Osteocyte (in vitro differentiated cells): ENCODE measurements at regions not wholly inside any gene's neighbourhood (a gene's known extent, or its start where the extent isn't known, plus 50 kb on each side); places are given as distances from the start of the nearest gene placed in this dataset.

ENCODE experiments used
- DNase-seq: peaks from one replicate; pipeline ENCODE4 v3.0.0; 2021; ENCODE audit warnings: mixed read lengths; ENCODE audit not compliant: unreplicated experiment; ENCODE audit errors: extremely low spot score
- H3K27ac Mint-ChIP-seq: one replicate; pipeline ENCODE4 v1.8.0; 2021; ENCODE audit warnings: mild to moderate bottlenecking, mixed read lengths; ENCODE audit not compliant: unreplicated experiment
- H3K27me3 Mint-ChIP-seq: one replicate; pipeline ENCODE4 v1.8.0; 2021; ENCODE audit warnings: mixed read lengths; ENCODE audit not compliant: unreplicated experiment
- H3K36me3 Mint-ChIP-seq: one replicate; pipeline ENCODE4 v1.8.0; 2021; ENCODE audit warnings: mixed read lengths; ENCODE audit not compliant: unreplicated experiment
- H3K4me1 Mint-ChIP-seq: one replicate; pipeline ENCODE4 v1.8.0; 2021; ENCODE audit warnings: mixed read lengths; ENCODE audit not compliant: unreplicated experiment
- H3K4me3 Mint-ChIP-seq: one replicate; pipeline ENCODE4 v1.8.0; 2021; ENCODE audit warnings: mild to moderate bottlenecking, moderate library complexity, mixed read lengths; ENCODE audit not compliant: unreplicated experiment
- H3K9me3 Mint-ChIP-seq: one replicate; pipeline ENCODE4 v1.8.0; 2021; ENCODE audit warnings: mixed read lengths; ENCODE audit not compliant: unreplicated experiment
- CTCF ChIP-seq: fragments of 200-600 bp; sonication (generic); IDR thresholded peaks from 2 replicates; pipeline ENCODE4 v1.5.0; 2021; ENCODE audit warnings: antibody characterized with exemption, mild to moderate bottlenecking, moderate library complexity

DNA sequence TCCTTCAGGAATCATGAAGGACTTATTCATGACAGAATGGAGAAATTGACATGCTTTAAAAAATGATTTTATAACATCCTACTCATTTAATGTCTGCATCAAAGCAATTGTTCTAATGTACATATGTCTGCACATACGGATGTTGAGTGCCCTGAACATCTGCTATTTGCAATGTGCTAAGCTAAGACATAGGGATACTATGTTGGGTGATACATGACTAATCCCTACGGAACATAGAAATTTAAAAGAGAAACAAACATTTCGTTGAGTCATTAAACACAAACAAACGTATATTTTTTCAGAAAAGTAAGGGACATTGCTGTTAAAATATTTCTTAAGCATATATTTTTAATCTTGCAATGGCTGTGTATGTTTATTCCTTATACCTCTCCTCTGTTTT is 686.5 kb upstream of the ADAMTS16 start:
- H3K27ac Mint-ChIP-seq, result no peak overlapping the region
- peaks cover 1% of the 10 kb centered on the region for H3K4me1 Mint-ChIP-seq

GRCh38 chr5:4479426-4479825 is 660.7 kb upstream of the ADAMTS16 start:
- Mint-ChIP-seq H3K36me3 (no peaks in the 10 kb centered on the region), H3K9me3 (peaks cover 24% of the 10 kb centered on the region), H3K27ac (no peak overlapping the region), H3K4me1 (peaks cover 10% of the 10 kb centered on the region), H3K4me3 (no peak overlapping the region), H3K27me3 (no peaks in the 10 kb centered on the region)
- no peak for DNase-seq
- no peak for TF ChIP-seq CTCF

More for the DNA sequence above, 686.5 kb upstream of the ADAMTS16 start:
- H3K27me3 Mint-ChIP-seq, result no peaks in the 10 kb centered on the region
- H3K36me3 Mint-ChIP-seq, result no peaks in the 10 kb centered on the region
- H3K9me3 Mint-ChIP-seq, result peaks cover 22% of the 10 kb centered on the region
- no peak for DNase-seq
- H3K4me3 Mint-ChIP-seq, result no peak overlapping the region
- no peak for TF ChIP-seq CTCF

DNA sequence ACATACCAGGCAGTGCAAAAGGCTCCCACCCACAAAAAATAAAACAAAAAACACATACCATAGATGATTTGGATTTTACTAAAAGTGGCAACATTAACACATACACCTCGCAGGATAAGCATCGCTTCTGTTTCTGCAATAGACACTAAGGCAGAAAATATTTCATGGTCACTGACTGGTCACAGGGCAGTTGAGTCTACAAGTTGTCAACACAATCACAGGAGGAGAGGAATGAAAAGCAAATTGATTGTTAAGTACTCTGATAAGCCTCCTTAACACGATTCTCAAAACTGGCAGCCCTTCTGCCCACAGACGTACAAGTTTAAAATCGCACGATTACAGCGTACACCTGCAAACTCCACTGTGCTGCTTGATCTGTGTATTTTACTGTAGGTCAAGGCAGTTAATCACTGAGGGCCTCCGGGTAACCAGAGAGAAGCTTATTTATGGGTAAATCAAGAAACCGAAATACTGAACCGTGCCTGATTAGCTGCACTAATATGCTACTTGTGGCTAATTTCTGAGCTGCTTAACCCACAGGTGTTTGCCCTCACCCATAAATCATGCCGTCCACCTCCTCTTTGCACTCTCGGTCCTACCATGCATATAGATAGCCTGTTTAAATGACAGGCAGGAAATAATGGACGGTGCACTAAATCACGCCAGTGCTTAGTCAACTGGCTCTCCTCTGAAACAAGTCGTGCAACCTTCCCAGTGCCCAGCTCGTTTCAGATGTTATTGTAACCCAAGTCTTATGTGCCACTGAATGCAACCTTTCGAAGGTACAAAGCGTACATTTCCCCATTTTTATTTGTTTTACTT is 659.4 kb upstream of the ADAMTS16 start:
- TF ChIP-seq CTCF, result no peak
- Mint-ChIP-seq H3K36me3 (no peaks in the 10 kb centered on the region), H3K4me3 (no peak overlapping the region), H3K9me3 (peaks cover 19% of the 10 kb centered on the region), H3K27me3 (no peaks in the 10 kb centered on the region), H3K4me1 (peaks cover 10% of the 10 kb centered on the region), H3K27ac (no peak overlapping the region)
- no peak for DNase-seq

GRCh38 chr5:4487581-4487980 is 652.5 kb upstream of the ADAMTS16 start:
- Mint-ChIP-seq H3K27me3 (no peaks in the 10 kb centered on the region), H3K36me3 (no peaks in the 10 kb centered on the region), H3K4me1 (no peaks in the 10 kb centered on the region), H3K4me3 (no peak overlapping the region), H3K9me3 (peaks cover 7% of the 10 kb centered on the region), H3K27ac (no peak overlapping the region)
- no peak for TF ChIP-seq CTCF
- no peak for DNase-seq

GRCh38 chr5:4511996-4512656 is 628.0 kb upstream of the ADAMTS16 start:
- H3K4me3 Mint-ChIP-seq, result no peak overlapping the region
- no peak overlapping the region for H3K27ac Mint-ChIP-seq
- peaks cover 3% of the 10 kb centered on the region for H3K27me3 Mint-ChIP-seq
- DNase-seq, result no peak
- TF ChIP-seq CTCF, result no peak
- H3K9me3 Mint-ChIP-seq, result no peaks in the 10 kb centered on the region
- no peaks in the 10 kb centered on the region for H3K4me1 Mint-ChIP-seq
- H3K36me3 Mint-ChIP-seq, result no peaks in the 10 kb centered on the region
